Medulla oblongata (tissue), 1 donor: ENCODE measurements at regions not wholly inside any gene's neighbourhood (a gene's known extent, or its start where the extent isn't known, plus 50 kb on each side); places are given as distances from the start of the nearest gene placed in this dataset.
"Not testable (repeated sequence)": the region's sequence is repeated elsewhere in the genome, so short reads cannot be mapped to it uniquely, and the experiment has no call there.

Experiments used
- DNase-seq: peaks from one replicate; pipeline ENCODE4 v3.0.0-alpha.2; 2015; ENCODE audit errors: extremely low spot score

DNA sequence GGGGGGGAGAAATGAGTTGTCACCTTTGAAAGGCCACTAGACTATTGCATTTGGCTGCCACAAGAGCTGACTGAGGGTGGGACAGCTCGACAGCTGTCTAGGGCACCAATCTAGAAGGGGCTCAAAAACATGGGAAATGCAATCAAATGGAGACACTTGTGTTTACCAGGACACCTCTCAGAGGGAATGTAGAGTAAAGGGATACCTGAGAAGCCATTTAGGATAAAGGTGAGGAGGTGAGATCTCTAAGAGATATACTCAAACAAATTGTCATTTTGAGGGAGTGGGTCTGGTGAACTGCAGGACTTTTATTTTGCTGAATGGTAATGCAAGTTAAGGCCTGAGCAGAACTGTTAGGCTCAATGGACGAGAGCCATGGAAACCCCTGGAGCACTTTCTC is 159.8 kb downstream of the DDX1 start:
- DNase-seq, result no peak

DNA sequence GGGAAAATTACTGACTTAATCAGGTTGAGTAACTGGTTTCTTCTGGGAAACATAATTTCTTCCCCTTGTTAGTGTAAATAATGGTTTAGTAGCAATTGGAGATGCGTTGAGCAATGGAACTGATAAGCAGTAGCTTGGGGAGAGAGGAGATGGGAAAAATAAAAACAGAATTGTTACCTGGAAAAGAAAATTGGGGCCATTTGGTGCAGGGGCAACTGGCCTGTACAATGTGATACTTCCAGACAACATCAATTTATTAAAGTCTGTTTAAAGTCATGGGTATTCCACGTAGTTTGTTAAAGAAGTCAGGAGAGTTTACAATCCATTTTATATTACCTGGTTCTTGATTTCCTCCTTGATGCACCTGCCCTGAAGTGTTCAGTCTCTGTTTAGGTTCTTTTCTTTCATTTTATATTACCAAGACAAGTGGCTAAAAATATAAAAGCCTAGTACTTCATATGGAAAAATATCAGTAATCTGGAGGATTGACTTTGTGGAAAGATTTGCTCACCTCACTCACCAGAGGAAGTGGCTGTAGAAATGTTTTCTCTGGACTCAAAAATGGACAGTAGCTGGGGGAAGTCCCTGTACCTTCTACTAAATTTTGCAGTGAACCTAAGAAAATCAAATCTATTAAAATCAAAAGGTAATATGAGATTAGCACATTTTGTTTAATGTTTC is 161.0 kb downstream of the DDX1 start:
- no peak for DNase-seq

DNA sequence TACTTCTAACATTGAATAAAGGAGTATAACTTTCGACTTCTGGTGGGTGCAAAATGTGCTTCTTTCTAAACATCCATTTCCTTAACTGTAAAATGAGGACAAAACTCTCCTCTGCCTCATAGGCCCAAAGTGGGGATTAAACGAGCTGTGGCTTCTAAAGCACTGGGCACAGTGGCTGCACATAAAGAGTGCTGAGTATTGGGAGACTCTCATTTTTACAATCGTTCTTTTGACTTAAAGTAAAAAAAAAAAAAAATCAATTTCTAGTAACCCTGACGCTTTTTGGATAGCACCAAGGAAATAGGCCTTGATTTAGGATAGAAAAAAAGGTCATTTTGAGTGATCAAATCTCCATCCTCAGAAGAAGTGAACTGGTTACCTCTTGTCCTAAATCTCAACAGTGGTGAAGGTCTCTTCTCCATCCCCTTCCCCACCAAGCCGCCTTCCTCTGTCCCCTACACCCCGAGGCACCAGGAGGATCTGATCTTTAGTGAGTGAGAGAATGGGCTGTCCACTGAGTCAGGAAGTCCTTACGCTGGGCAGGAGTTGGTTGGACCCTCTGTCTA is 161.6 kb downstream of the DDX1 start:
- DNase-seq, result no peak

DNA sequence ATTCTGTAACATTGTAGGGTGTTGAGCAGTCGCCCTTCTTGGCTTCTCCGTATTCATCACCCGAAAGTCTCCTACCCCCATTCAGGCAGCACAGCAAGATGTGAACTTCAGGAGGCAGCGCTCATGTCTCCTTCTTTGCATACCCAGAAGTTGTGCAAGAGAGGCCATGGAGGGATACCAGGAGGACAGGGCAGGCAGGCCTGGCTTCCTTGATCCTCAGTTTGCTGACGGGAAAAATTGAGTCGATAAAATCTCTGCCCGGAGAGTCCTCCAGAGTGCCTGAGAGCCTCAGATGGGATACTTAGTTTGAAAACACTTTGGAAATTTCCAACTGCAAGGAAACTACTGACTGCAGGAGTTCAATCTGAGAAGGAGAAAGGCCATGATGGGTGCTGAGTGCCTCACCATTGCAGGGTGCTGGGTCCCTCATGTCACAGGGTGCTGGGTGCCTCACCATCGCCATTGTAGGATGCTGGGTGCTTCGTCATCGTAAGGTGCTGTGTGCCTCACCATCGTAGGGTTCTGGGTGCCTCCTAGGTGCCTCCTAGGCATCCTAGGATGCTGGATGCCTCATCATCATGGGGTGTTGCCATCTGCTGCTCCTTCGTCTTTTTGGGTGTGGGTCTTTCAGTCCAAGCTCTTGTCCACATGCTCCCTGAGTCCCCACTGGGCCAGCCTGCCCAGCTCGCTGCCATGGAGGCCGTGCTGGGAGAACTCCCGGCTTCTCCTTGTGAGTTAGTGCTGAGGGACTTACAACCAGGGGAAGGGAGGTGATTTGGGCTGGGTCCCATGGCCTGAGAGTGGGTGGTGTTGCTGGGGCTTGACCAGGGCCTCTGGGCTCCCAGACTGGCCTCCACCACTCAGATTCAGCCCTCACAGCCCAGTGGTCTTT is 162.4 kb downstream of the DDX1 start:
- DNase-seq, result no peak

DNA sequence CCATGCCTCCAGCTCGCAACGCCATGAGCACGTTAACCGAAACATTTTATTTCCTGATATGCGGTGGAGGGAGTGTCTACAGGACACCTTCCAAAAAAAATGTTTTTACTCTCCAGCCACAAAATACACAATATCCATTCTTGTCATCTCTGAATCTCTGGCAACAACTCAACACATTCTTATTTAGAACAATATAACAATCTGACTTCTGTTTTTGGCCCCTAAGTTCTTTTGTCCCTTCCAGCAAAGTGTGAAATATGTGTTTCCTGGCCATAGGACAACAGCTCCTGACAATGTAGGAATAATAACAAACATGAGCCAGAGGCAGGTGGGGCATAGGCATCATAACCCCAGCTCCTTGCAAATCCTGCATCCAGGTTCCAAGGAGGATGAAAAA is 163.0 kb downstream of the DDX1 start:
- no peak for DNase-seq

DNA sequence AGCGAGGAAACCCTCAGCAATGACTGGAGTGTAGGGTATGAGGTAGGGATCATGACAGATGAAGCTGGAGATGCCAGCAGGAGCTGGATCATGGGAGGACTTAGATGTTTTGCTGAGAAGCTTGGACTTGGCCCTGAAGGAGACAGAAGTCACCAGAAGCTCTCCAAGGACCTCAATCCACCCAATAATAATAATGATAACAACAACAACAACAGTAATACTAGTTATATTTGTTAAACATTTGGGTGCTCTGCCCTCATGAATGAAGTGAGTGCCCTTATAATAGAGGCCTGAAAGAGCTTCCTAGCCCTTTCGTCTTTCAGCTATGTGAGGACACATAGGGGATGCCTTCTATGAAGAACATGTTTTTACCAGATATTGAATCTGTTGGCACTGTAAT is 163.9 kb downstream of the DDX1 start:
- DNase-seq, result no peak

DNA sequence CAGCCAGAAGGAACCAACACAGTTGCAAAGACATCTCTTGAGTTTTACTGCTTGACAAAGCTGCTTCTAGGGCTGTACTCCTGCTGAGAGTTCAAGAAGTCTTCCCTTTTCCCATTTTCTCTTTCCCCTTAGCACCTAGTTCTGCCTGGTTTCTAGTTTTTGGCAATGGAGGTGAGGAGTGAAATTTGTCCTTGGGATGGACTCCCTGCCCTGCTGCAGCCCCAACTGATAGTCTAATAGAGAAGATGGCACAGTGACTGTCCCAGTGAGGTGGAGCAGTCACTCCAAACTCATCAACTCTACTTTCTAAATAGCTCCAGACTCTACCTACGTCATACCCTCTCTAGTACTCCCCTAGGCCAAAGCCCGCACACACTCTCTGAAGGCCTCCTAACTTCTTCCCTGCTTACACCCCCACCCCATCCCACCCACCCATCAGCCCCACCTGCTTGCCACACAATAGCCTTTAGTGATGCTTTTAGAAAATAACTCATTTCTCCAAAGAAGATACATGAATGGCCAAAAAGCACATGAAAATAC is 164.4 kb downstream of the DDX1 start:
- DNase-seq, result no peak

DNA sequence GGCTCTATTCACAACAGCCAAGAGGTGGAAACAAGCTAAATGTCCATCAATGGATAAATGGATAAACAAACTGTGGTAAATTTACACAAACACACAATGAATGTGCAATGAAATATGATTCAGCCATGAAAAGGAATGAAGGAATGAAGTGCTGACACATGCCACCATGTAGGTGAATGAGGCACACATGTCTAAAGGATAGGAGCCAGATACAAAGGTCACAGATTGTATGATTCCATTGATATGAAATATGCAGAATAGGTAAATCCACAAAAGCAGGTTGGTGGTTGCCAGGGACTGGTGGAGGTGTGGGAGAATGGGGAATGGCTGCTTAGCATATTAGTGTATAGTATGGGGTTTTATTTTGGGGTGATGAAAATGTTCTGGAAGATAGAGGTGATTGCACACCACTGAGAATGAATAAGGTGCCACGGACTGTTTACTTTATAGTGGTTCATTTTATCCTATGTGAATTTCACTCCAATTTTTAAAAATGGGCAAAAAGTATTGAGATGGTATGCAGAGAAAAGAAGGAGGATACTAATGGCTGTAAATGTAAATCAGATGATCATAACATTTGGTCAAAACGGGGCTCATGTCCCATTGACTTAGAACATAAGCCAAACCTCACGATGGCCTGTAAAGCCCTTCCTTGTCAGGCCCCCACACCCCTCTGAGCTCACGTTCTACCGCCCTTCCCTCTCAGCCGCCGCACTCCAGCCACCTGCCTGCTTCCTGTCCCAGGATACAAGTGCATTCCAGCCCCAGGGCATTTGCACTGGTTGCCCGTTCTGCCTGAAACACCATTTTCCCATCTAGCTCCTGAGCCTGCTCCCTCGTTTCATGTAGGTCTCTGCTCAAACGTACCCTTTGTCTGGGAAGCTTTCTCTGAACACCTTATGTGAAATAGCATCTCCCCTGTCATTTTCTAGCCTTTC is 165.5 kb downstream of the DDX1 start:
- no peak for DNase-seq

DNA sequence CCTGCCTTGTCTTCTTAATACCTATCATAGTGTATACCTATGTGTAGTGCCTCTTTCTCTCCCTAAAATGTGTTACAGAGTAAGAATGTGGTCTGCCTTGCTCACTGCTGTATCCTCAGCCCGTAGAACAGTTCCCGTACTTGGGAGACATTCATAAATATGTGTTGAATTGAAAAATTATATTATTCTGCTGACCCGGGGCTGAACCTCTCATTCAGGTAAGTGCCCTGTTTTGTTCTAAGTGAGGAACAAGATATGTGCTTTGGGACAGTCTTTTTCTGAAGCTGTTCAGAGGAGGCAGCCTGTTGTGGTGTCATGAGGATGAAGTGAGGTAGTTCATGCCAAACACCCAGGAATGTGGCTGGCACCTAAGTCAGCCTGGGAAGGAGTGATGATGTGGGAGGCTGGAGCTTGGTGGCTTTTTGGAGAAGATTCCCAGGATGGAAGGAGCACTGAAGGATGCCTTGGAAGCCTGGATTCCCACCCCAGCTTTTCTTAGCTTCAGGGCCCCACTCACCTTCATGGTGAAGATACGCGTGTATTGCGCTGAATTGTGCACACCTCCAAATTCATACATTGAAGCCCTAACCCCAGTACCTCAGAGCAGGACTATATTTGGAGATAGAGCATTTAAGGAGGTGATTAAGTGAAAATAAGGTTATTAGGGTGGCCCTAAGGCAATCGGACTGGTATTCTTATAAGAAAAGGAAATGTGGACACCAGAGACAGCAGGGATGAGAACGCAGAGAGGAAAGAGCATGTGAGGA is 166.3 kb downstream of the DDX1 start:
- DNase-seq, result no peak

DNA sequence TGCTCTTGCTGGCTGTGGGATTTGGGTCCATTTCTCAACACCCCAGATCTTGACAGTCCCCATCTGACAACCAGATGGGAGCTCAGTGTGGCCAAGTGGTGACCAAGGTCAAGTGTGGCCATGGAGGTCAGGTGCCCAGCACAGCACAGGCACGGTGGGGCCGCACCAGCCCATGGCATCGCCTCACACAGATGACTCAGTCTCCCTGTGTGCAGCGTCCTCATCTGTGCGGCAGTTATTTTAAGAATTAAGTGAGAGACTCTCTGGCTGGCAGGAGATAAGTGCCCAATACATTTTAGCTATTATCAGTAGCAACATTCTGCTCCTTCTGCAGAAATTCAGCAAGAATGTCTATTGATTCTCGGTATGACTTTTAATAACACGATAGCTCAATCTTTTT is 167.2 kb downstream of the DDX1 start:
- no peak for DNase-seq

DNA sequence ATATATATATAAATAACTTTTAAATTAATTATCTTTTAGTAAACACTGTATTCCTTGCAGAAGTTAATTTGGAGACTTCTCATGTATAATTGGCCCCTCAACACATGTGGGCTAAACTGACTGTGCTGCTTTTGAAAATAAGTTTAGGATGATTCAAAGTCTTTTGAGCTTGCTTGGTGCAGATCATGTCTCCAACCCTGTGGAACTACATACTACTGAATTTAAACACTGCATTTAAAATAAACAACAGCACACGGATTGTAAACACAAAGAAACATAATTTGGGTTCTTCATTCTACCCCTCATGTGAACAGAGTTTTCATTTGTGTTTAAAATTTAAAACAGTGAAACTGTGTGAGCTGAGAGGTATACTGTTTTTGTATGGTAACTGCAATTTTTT is 167.7 kb downstream of the DDX1 start:
- DNase-seq, result no peak

DNA sequence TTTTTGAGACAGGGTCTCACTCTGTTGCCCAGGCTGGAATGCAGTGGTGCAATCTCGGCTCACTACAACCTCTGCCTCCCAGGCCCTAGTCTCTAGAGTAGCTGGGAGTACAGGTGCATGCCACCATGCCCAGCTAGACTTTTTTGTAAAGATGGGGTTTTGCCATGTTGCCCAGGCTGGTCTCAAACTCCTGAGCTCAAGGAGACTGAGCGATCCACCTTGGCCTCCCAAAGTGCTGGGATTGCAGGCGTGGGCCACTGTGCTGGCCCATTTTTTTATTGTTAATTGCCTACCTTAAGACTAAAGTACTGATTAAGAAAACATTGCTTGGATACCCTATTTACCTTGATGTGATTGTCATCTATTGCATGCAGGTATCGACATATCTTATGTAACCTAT is 168.1 kb downstream of the DDX1 start:
- DNase-seq, result not testable (repeated sequence)

DNA sequence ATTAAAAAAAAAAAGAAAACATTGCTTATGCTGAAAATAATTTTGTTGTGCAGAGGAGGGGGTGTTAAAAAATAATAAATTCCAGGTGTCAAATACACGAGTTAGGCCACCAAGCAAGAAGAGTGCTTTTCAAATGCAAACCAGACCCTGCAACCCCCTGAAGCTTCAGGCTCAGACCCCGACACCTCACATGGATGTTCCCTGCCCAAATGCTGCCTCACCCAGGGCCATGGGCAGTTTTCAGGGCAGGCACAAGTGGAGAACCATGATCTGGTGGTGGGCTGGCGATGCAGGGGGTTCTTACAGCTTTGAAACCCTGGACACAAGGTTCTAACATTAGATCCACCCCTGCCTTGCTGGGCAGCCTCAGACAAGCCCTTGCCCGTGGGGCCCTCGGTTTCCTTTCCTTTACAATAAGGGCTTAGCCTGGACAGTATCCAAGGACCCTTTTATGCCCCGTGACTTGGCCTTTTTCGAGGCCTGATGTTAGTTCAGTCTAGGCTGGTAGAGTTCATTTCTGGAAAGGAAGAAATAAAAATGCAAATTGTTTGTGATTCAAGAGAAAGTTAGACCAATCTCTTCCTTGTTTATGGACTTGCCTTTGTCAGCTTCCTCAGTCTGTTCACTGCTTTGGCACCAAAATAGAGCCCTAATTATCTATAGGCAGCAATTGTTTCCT is 168.7 kb downstream of the DDX1 start:
- no peak for DNase-seq

DNA sequence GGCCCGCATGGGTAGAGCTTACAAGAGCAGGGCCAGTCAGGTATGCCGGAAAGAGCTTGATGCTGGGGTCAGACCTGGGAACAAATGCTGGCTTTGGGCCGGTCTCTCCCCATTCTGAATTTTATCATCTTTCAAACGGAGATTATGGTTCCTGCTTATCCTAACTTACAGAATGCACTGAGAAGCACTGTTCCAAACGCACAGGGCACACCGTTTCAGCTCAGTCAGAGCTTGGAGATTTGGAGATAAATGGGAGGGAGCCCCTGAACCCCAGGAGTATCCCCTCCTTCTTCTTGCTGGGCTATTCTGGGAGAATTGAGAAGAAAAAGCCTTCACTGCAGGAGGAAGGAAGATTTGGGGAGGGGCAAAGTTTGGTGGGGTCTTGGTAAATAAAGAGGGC is 169.4 kb downstream of the DDX1 start:
- DNase-seq, result no peak

DNA sequence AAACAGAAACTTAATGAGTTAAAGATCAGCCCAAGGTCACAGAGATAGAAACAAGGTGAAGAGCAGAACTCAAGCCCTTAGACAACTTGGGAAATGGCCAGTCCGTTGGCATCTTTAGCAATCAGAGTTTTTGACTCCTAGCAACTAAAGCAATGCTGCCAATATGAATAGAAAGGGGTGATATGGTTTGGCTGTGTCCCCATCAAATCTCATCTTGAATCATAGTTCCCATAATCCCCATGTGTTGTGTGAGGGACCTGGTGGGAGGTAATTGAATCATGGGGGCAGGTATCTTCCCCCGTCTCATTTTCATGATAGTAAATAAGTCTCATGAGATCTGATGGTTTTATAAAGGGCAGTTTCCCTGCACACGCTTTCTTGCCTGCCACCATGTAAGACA is 170.2 kb downstream of the DDX1 start:
- no peak for DNase-seq

DNA sequence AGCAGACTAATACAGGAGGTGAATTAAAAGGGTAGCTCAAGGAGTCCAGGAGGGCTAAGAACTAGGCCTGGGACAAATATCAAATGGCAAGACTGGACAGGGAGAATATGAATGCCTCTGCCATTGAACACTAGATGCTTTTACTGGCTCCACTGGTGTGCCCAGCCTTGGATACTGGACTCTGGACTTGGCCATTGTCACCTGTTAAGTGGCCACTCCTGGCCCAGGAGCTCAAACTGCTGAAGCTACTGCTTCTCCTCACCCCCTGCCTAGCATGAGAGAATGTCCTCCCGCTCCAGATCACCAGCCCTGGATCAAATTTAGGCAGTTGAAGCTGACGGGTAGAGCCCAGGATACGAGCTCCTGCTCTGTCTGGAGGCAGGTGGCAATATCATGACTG is 170.8 kb downstream of the DDX1 start:
- DNase-seq, result no peak

DNA sequence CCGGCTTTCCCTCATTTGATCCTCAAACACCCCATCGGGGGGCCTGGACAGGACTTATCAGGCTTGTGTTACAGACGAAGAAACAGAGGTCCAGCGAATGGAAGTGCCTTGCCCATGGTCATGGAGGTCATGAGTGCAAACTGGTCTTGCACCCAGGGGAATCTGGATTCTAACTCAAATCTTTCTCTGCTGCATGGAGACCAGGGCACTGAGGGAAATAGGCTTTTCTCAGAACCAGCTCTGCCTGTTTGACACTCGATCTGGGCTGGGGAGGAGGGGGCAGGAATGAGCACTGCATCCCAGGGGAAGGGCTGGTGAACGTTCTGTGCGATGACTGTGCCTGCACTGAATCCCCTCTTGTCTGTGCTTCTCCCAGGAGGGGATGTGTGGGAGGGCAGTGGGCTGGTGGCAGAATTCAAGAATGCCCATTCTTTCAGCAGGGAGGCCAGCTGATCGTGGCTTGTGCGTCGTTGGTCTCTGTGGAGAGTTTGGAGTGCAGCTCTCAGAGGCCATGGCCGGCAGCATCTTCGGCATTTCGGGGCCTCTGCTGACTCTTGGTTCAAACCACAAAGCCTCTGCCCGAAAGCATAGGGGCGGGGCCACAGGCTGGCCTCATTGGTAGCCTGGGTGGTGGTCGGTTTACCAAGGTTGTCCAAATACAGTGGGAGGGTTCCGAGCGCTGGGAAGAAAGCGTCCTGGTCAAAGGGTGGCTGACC is 171.6 kb downstream of the DDX1 start:
- no peak for DNase-seq

DNA sequence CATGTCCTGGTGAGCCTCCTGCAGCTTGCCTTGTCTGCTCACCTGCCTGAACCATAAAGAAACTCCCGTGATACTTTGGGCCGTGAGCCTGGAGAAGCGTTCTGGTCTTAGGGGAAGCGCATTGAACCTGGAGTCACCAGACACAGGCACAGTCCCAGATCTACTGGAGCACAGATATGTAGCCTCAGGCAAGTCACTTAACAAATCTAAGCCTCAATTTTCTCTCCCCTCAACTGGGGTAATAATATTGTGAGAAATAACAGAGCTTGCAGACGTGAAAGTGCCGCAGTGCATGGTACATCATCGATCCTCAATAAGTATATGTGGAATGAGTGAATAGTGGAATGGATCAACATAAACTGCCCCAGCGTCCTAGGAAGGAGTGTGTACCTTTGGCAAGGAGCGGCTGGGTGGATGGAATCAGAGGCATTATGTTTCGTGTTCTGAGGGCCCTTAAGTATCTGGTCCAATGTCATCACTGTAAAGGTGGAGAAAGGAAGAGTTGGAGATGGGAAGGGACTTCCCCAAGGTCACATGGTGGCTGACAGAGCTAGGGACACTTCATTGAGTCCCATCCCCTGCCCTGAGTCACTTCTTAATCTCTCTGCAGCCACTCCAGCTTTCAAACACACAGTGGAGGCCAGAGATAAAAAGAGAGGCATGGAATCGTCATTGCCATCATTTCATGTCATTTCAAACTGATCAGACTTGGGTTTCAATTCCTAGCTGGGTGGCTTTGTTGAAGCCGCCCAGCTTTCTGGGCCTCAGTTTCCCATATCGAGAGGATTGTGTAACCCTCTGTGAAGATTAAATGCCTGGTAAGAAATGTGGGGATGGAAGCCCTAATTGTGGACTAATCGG is 172.4 kb downstream of the DDX1 start:
- no peak for DNase-seq

DNA sequence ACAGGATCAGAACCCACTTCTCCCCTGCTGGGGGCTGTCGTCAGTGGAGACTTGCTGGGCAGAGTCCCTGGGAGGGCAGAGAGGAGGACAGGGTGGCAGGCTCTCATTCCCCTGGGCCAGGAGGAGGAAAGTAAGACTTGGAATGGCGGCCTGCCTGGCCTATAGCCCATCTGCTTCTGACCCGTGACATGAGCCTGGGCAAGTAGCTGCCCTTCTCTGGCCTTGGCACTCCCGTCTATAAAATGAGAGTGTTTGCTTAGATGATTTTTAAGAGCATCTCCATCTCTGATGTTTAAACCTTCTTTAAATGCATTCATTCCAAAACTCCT is 173.0 kb downstream of the DDX1 start:
- DNase-seq, result no peak
